HEK293 (cell line): ENCODE measurements at regions not wholly inside any gene's neighbourhood (a gene's known extent, or its start where the extent isn't known, plus 50 kb on each side); places are given as distances from the start of the nearest gene placed in this dataset.

ENCODE experiments used
- CTCF ChIA-PET: fragments of 350-600 bp; formaldehyde crosslinking; extraction: SDS; loops from one replicate; lab custom pipeline; 2021; ENCODE audit warnings: antibody characterized with exemption; lab: Yijun Ruan, JAX
- POLR2A ChIA-PET: fragments of 300-600 bp; formaldehyde crosslinking; extraction: SDS; loops from one replicate; lab custom pipeline; 2020; ENCODE audit warnings: antibody characterized with exemption, inconsistent platforms; lab: Yijun Ruan, JAX
- H3K27ac ChIP-seq: fragments of 200-500 bp; sonication (Bioruptor generic); 2 replicates; pipeline ENCODE4 v1.5.1; 2014; ENCODE audit warnings: low read depth, low read length, control low read depth, inconsistent platforms; ENCODE audit errors: extremely low read depth
- H3K36me3 ChIP-seq, 2 experiments: fragments of 200-500 bp in 1 of 2; sonication (Bioruptor generic) in 1 of 2; 1 replicate in 1 of 2; 2 replicates in 1 of 2; pipeline ENCODE4 v1.5.1; 2014 to 2017; ENCODE audit warnings: inconsistent platforms in 2 of 2, low read length in 2 of 2; ENCODE audit not compliant: control insufficient read depth in 2 of 2, insufficient read depth in 1 of 2
- H3K4me1 ChIP-seq: fragments of 200-500 bp; sonication (Bioruptor generic); 2 replicates; pipeline ENCODE4 v1.5.1; 2014; ENCODE audit warnings: mild to moderate bottlenecking, low read length, inconsistent platforms; ENCODE audit not compliant: control insufficient read depth, insufficient read depth
- H3K4me3 ChIP-seq: 2 replicates; pipeline ENCODE4 v1.5.1; 2011; ENCODE audit warnings: low read depth, mild to moderate bottlenecking, control low read depth, low read length, moderate library complexity
- H3K9me3 ChIP-seq: fragments of 200-500 bp; sonication (Bioruptor generic); 2 replicates; pipeline ENCODE4 v1.5.1; 2014; ENCODE audit warnings: low read depth, low read length, inconsistent platforms; ENCODE audit not compliant: control insufficient read depth, insufficient read depth
- EGR2 ChIP-seq: fragments of 450-650 bp; formaldehyde crosslinking; IDR thresholded peaks from 2 replicates; pipeline ENCODE4 v1.5.1; 2016; ENCODE audit warnings: low read depth, missing biosample characterization, missing genetic modification characterization
- FEZF1 ChIP-seq: fragments of 450-650 bp; formaldehyde crosslinking; IDR thresholded peaks from 2 replicates; pipeline ENCODE4 v1.5.1; 2016; ENCODE audit warnings: missing biosample characterization, missing genetic modification characterization
- GFI1B ChIP-seq: fragments of 450-650 bp; formaldehyde crosslinking; IDR thresholded peaks from 2 replicates; pipeline ENCODE4 v1.5.1; 2016; ENCODE audit warnings: missing biosample characterization, missing genetic modification characterization
- HOXD13 ChIP-seq: sonication (generic); formaldehyde crosslinking; IDR thresholded peaks from 2 replicates; pipeline ENCODE4 v1.8.0; 2022; ENCODE audit warnings: missing genetic modification reagents, borderline replicate concordance
- IKZF3 ChIP-seq: fragments of 450-650 bp; IDR thresholded peaks from 2 replicates; pipeline ENCODE4 v1.5.0; 2018; ENCODE audit warnings: missing biosample characterization, mild to moderate bottlenecking, missing genetic modification characterization, moderate library complexity
- RBAK ChIP-seq: fragments of 450-650 bp; formaldehyde crosslinking; IDR thresholded peaks from 2 replicates; pipeline ENCODE4 v1.5.1; 2016; ENCODE audit warnings: missing biosample characterization, missing genetic modification characterization
- SCRT2 ChIP-seq: fragments of 450-650 bp; formaldehyde crosslinking; IDR thresholded peaks from 2 replicates; pipeline ENCODE4 v1.5.1; 2016; ENCODE audit warnings: missing biosample characterization, missing genetic modification characterization
- ZBTB1 ChIP-seq: fragments of 450-650 bp; formaldehyde crosslinking; IDR thresholded peaks from 2 replicates; pipeline ENCODE4 v1.5.1; 2016; ENCODE audit warnings: missing biosample characterization, missing genetic modification characterization
- ZBTB11 ChIP-seq: fragments of 450-650 bp; formaldehyde crosslinking; conservative IDR thresholded peaks from 2 replicates; pipeline ENCODE4 v1.5.1; 2016; ENCODE audit warnings: low read depth, missing biosample characterization, missing genetic modification characterization
- ZBTB17 ChIP-seq: fragments of 450-650 bp; formaldehyde crosslinking; IDR thresholded peaks from 2 replicates; pipeline ENCODE4 v1.5.1; 2016; ENCODE audit warnings: missing biosample characterization, missing genetic modification characterization
- ZBTB48 ChIP-seq: fragments of 450-650 bp; formaldehyde crosslinking; IDR thresholded peaks from 2 replicates; pipeline ENCODE4 v1.5.1; 2016; ENCODE audit warnings: missing biosample characterization, missing genetic modification characterization
- ZBTB7A ChIP-seq: fragments of 450-650 bp; formaldehyde crosslinking; IDR thresholded peaks from 2 replicates; pipeline ENCODE4 v1.5.1; 2016; ENCODE audit warnings: low read depth, missing biosample characterization, missing genetic modification characterization
- ZEB2 ChIP-seq: fragments of 450-650 bp; formaldehyde crosslinking; IDR thresholded peaks from 2 replicates; pipeline ENCODE4 v1.5.1; 2016; ENCODE audit warnings: missing biosample characterization, missing genetic modification characterization
- ZFHX2 ChIP-seq: fragments of 450-650 bp; formaldehyde crosslinking; conservative IDR thresholded peaks from 2 replicates; pipeline ENCODE4 v1.5.1; 2016; ENCODE audit warnings: missing biosample characterization, missing genetic modification characterization
- ZNF157 ChIP-seq: fragments of 450-650 bp; formaldehyde crosslinking; IDR thresholded peaks from 2 replicates; pipeline ENCODE4 v1.5.1; 2016; ENCODE audit warnings: missing biosample characterization, missing genetic modification characterization
- ZNF214 ChIP-seq: fragments of 450-650 bp; formaldehyde crosslinking; IDR thresholded peaks from 2 replicates; pipeline ENCODE4 v1.5.1; 2017; ENCODE audit warnings: missing biosample characterization, mild to moderate bottlenecking, missing genetic modification characterization, borderline replicate concordance
- ZNF292 ChIP-seq: fragments of 450-650 bp; formaldehyde crosslinking; IDR thresholded peaks from 2 replicates; pipeline ENCODE4 v1.5.1; 2016; ENCODE audit warnings: low read depth, missing biosample characterization, missing genetic modification characterization, borderline replicate concordance
- ZNF398 ChIP-seq: fragments of 450-650 bp; formaldehyde crosslinking; IDR thresholded peaks from 2 replicates; pipeline ENCODE4 v1.5.1; 2017; ENCODE audit warnings: missing biosample characterization, missing genetic modification characterization
- ZNF426 ChIP-seq: fragments of 450-650 bp; formaldehyde crosslinking; IDR thresholded peaks from 2 replicates; pipeline ENCODE4 v1.5.1; 2017; ENCODE audit warnings: missing biosample characterization, missing genetic modification characterization, mild to moderate bottlenecking, inconsistent platforms, moderate library complexity
- ZNF510 ChIP-seq: fragments of 450-650 bp; formaldehyde crosslinking; IDR thresholded peaks from 2 replicates; pipeline ENCODE4 v1.5.1; 2018; ENCODE audit warnings: mild to moderate bottlenecking, missing genetic modification characterization, missing biosample characterization; ENCODE audit not compliant: insufficient replicate concordance
- ZNF530 ChIP-seq: fragments of 450-650 bp; formaldehyde crosslinking; IDR thresholded peaks from 2 replicates; pipeline ENCODE4 v1.5.1; 2016; ENCODE audit warnings: low read depth, missing biosample characterization, missing genetic modification characterization
- ZNF555 ChIP-seq: fragments of 450-650 bp; formaldehyde crosslinking; conservative IDR thresholded peaks from 2 replicates; pipeline ENCODE4 v1.5.1; 2017; ENCODE audit warnings: missing biosample characterization, mild to moderate bottlenecking, missing genetic modification characterization, inconsistent platforms
- ZNF596 ChIP-seq: fragments of 450-650 bp; IDR thresholded peaks from 2 replicates; pipeline ENCODE4 v1.5.0; 2018; ENCODE audit warnings: missing biosample characterization, mild to moderate bottlenecking, missing genetic modification characterization, moderate library complexity
- ZNF830 ChIP-seq: fragments of 450-650 bp; IDR thresholded peaks from 2 replicates; pipeline ENCODE4 v1.5.0; 2018; ENCODE audit warnings: missing biosample characterization, missing genetic modification characterization, low read depth, mild to moderate bottlenecking, moderate library complexity
- ZSCAN30 ChIP-seq: fragments of 450-650 bp; IDR thresholded peaks from 2 replicates; pipeline ENCODE4 v1.5.1; 2018; ENCODE audit warnings: missing biosample characterization, mild to moderate bottlenecking, missing genetic modification characterization, moderate library complexity
- ZXDB ChIP-seq: fragments of 450-650 bp; formaldehyde crosslinking; IDR thresholded peaks from 2 replicates; pipeline ENCODE4 v1.5.1; 2016; ENCODE audit warnings: missing biosample characterization, missing genetic modification characterization

GRCh38 chr1:173301507-173301906 is 94.4 kb upstream of the TNFSF4 start:
- no peaks in the 10 kb centered on the region for H3K9me3 ChIP-seq
- H3K4me1 ChIP-seq: no peaks in the 10 kb centered on the region
- TF ChIP-seq ZFHX2 (peak; percentile 55), ZNF830 (tag by site-specific recombination) (no peak), ZBTB1 (no peak), SCRT2 (0 out of 2 replicates have a peak, but pooled peaks have one; percentile 22), EGR2 (tag by site-specific recombination) (peak; percentile 59; the same call in 1 of the 2 replicates), ZNF157 (no peak)
- no peak overlapping the region for H3K27ac ChIP-seq
- CTCF ChIA-PET: no interaction called here
- no peak overlapping the region for H3K4me3 ChIP-seq
- no peaks in the 10 kb centered on the region for H3K36me3 ChIP-seq
- POLR2A ChIA-PET: no interaction called here

- POLR2A ChIA-PET: no interaction called here
- no peaks in the 10 kb centered on the region for H3K9me3 ChIP-seq
- H3K27ac ChIP-seq: no peak overlapping the region
- H3K4me1 ChIP-seq: no peaks in the 10 kb centered on the region
- H3K36me3 ChIP-seq: no peaks in the 10 kb centered on the region
- H3K4me3 ChIP-seq: no peak overlapping the region
- CTCF ChIA-PET: no interaction called here
- no peak for TF ChIP-seq ZNF510
- no peak for TF ChIP-seq ZNF530
- no peak for TF ChIP-seq ZNF426 (tag by site-specific recombination)
- TF ChIP-seq ZSCAN30: no peak
- TF ChIP-seq ZNF214 (tag by site-specific recombination): no peak
- TF ChIP-seq ZBTB17 (tag by site-specific recombination): no peak
- TF ChIP-seq ZEB2 (tag by site-specific recombination): no peak
- TF ChIP-seq ZXDB: no peak
- TF ChIP-seq ZBTB48 (tag by site-specific recombination): no peak
- no peak for TF ChIP-seq ZNF292 (tag by site-specific recombination)
- TF ChIP-seq ZNF555 (tag by site-specific recombination): no peak
- TF ChIP-seq EGR2 (tag by site-specific recombination): no peak
- no peak for TF ChIP-seq ZBTB7A (tag by site-specific recombination)
- no peak for TF ChIP-seq GFI1B (tag by site-specific recombination)
- TF ChIP-seq HOXD13 (CRISPR knock-in tag): no peak
- TF ChIP-seq RBAK (tag by site-specific recombination): no peak
Measured at GRCh38 chr1:173302366-173302765, 95.2 kb upstream of the TNFSF4 start.

GRCh38 chr1:173302890-173303829 is 96.0 kb upstream of the TNFSF4 start:
- TF ChIP-seq ZNF596 (tag by site-specific recombination) (no peak), IKZF3 (no peak), ZNF398 (tag by site-specific recombination) (peak; percentile 35; the same call in 1 of the 2 replicates), FEZF1 (tag by site-specific recombination) (peak; percentile 34; the same call in 1 of the 2 replicates), ZBTB11 (tag by site-specific recombination) (no peak)
- no peaks in the 10 kb centered on the region for H3K36me3 ChIP-seq
- H3K4me1 ChIP-seq: no peaks in the 10 kb centered on the region
- no peak overlapping the region for H3K27ac ChIP-seq
- no peak overlapping the region for H3K4me3 ChIP-seq
- ChIA-PET CTCF (no interaction called here), POLR2A (no interaction called here)
- no peaks in the 10 kb centered on the region for H3K9me3 ChIP-seq
